HG02678 (cell line): ENCODE measurements at regions not wholly inside any gene's neighbourhood (a gene's known extent, or its start where the extent isn't known, plus 50 kb on each side); places are given as distances from the start of the nearest gene placed in this dataset.

Experiments
- ATAC-seq: cut with Tn5 transposase; IDR thresholded peaks from one replicate; pipeline ENCODE4 v1.9.1; 2021; ENCODE audit warnings: mild to moderate bottlenecking, moderate library complexity; ENCODE audit not compliant: unreplicated experiment

DNA sequence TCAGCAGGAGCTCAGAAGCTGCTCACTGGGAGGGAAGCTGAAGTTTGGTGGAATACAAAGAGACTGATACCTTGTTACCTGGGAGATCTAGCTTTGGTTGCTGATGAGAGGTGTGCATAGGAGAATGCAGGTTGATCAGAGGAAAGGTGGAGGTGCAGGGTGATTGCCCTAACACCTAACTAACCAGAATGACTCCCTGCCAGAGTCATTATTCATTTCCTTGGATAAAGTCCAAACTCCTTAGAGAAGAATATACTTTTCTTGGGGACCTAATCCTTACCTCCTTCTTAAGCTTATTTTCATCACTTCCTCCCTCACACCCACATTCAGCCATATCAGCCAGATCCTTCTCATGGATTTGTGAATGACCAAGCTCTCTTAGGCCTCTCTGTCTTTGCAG is 814.2 kb upstream of the TENM4 start:
- no peak for ATAC-seq

DNA sequence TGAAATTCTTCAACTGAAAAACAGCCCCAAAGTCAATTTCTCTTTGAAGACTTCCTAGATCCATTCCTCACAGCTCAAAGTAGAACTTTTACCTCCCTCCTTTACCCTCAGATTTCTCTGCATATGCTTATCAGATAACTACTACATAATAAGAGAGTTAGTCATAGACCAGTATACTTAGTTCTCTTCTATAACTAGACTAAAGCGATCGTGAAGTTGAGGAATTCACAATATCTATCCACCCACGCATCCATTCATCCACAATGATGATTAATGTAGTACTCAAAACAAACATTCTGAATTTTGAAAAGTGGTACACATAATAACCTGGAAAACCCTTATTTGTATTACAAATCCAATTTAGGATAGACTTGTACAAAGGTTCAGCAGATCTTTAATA is 800.9 kb upstream of the TENM4 start:
- no peak for ATAC-seq

DNA sequence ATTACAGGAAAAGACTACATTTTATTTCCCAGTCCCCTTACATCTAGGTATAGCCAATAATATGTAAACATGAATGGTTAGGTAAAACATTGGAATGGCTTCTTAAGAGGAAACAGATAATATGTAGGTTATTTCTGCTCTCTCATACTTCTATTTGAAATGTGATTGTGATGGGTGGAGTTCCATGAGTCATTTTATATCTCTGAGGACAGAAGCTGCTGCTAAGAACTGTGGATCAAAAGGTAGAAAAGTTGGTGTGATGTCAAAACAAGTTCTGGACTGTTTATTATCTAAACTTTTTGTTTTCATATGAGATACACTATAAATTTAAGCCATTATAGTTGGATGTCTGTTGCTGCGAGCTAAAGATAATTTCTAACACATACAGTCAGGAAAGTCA is 799.4 kb upstream of the TENM4 start:
- no peak for ATAC-seq

DNA sequence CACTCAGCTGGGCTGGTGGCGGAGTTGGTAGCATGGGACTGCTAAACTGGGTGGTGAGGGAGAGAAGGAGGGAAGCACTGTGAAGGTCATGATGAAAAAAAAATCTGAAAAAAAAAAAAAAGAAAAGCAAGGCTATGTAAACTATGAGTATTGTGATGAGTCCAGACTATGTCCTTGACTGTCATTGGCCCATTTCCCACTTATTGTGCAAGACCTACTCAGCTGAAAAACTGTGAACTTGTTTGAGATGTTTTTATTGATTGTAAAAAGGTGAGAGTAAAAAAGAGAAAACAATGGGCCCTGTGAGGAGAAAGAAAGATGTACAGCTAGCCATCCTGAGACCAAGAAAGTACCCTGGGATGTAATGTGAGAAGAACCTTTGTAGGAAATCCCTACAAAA is 798.4 kb upstream of the TENM4 start:
- ATAC-seq = no peak

- no peak for ATAC-seq
These were observed 787.1 kb upstream of the TENM4 start for GRCh38 chr11:80227915-80228314.

DNA sequence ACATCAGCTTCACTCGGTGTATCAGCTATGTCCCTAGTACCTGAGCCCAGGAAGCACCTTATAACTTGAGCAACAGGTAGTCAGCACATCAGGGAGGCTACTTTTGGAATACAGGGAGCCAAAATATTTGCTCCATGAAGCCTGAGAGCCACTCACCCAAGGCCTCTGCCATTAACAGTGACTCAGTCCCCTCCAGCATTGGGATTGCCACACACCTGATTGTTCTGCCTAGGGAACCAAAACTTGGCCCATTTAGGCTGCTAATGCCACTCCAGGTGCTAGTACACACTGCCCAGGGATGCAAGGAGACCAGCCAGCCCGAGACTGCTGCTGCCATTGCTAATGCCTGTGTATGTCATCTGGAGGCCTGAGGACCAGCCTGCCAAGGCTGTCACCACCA is 773.6 kb upstream of the TENM4 start:
- no peak for ATAC-seq

GRCh38 chr11:80211673-80212072 is 770.8 kb upstream of the TENM4 start:
- ATAC-seq = no peak

GRCh38 chr11:80204021-80204420 is 763.2 kb upstream of the TENM4 start:
- ATAC-seq = no peak

DNA sequence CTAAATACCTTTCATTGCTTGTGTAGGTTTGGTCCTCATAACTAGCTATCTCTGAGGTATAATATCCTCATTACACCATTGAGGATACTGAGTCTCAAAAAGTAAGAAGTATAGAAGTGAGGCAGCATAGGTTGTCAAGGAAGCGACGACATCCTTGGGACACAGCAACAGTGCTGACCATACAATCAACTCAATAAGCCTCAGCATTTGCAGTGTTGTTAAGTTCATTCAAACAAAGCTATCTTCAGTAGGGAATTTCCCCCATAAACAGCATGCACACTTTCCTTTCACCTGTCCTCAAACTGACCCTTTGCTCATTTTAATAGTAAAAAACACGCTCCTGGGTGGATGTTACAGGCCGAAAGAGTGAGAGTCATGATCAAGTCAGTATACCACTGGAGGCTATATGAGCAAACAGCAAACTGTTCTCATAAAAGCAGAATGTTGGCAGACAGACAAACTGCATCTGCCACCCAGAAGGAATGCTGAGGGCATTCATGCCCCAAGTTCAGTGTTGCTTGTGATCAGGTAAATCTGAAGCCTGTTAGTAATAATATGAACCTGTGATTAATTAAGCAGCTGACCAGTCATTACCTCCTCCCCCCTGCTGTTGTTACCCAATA is 756.2 kb upstream of the TENM4 start:
- ATAC-seq = no peak

GRCh38 chr11:80196041-80196440 is 755.2 kb upstream of the TENM4 start:
- ATAC-seq = no peak

- ATAC-seq = no peak
These were observed 753.8 kb upstream of the TENM4 start for GRCh38 chr11:80194625-80195024.

GRCh38 chr11:80194016-80194415 is 753.2 kb upstream of the TENM4 start:
- ATAC-seq = no peak

DNA sequence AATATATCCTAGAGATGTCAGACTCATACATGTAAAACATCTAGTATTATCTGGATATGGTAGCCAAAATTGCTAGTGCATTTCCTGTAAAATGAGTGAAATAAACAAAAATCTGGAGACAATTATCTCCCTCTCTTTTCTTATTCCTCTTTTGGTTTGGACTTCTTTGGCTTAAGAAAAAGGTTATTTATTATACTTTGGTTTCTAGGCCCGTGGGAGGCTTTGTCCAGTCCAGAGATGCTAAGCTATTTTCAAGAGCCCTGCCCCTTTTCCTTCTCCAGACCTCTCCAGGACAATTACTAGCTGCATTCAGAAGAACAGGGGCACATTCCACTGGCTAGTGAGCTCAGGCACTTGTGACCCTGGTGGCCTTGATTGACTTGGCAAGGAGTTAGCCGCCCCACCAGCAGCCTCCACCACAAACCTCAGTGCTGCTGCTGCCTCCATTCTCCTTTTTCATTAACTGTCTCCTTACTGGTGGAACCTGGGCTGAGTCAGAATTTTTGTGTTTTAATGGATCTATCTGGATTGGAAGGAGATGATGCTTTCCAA is 747.3 kb upstream of the TENM4 start:
- ATAC-seq = no peak

- ATAC-seq = no peak
These were observed 745.9 kb upstream of the TENM4 start for GRCh38 chr11:80186692-80187091.

DNA sequence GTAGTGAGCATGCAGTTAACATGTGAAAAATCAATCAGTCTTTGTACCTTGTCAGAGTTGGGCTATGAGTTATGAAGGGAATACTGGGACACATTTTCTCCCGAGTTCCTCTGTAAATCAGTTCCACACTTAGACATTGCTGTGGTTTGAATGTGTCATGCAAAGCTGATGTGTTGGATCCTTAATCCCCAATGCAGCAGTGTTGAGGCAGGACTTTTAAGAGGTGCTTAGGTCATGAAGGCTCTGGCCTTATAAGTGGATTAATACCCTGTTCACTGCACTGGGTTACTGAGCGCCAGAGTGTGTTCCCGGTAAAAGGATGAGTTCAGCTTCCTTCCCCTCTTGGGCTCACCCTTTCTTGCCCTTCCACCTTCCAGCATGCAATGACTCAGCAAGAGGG is 742.1 kb upstream of the TENM4 start:
- no peak for ATAC-seq

DNA sequence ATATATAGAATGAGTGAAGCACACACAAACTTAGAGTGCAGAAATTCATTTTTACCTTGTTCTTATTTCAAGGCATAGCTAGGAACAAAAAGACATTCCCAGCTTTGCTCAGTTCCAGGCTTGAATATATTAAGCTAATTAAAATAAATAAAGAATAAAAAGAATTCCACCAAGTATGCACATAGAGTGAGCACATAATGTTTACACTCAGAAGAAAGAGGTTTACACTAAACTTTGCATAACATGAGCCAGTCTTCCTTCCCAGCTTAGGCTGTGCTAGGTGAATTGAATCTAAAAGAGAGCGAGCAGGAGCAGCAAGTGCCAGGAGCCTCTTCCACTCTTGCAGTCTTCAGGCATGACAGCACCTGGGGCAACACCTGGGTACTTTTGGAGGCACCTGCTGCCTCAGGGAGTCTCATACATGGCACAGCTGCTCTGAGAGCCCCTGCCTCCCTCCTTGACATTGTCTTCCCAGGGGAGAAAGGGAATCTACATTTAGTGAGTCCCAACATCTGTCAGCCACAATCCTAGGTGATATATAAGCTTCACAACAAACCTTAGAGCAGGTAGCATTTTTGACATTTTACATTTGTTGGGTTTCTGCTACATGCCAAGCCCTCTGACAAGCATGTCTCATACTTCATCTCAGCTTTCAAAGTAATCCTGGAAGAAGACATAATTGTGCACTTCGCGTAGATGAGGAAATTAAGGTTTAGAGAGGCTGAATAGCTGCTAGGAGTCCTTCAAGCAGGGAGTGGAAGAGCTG is 732.7 kb upstream of the TENM4 start:
- no peak for ATAC-seq

DNA sequence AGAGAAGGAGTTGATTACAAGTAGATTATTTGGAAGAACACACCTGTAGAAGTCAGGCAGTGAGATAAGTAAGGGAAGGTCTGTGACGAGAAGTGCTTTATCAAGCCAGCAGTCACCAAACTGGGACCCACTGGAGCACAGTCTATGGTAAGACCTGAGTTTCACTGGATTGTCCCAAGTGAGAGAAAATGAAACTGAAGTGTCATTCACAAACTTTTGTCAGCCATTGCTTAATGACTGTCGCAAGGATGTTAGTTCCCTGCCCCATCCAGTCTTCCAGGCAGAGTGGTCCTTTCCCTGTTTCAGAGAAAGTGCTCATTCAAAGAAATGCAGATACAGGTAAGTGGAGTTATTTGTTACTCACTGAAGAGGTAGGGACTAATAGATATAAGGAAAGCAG is 728.0 kb upstream of the TENM4 start:
- ATAC-seq = no peak

GRCh38 chr11:80167766-80168165 is 726.9 kb upstream of the TENM4 start:
- ATAC-seq = no peak

- ATAC-seq = no peak
These were observed 724.9 kb upstream of the TENM4 start for GRCh38 chr11:80165744-80166143.

GRCh38 chr11:80163441-80163840 is 722.6 kb upstream of the TENM4 start:
- ATAC-seq = no peak

DNA sequence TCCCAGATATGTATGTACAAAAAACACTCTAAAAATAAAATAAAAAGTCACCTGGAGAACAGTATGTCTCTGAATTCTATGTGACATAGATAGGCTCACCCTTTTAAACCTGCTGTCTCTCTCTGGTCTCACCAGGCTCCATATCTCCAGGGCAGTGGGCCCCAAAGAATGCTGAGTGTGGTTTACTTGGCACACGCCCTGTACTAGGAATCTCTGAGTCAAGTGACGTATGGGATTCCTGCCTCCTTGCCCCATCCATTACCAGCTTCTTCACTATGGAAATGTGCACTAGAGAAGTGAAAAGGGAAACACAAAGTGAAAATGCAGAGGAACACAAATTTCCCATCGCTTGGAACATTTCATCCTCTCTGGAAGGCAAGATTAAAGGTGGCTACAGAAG is 722.2 kb upstream of the TENM4 start:
- ATAC-seq = no peak

DNA sequence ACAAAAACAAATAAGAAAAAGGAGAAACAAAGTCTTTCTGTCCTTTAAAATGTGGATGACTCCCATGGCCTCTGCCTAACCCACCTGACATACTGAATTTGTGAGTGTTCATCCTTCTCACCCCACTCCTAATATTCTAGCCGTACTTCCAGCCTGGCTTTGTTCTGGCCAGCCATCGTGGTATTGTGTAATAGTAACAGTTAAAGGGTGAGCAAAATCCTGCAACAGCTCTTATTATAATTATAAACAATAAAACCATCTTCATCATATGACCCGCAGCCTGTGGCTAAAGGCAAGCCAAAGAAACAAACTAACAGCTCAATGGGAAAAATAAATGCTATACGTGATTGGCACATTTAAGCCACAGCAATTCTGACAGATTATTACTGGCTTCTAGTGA is 721.6 kb upstream of the TENM4 start:
- ATAC-seq = no peak

GRCh38 chr11:80157447-80157846 is 716.6 kb upstream of the TENM4 start:
- no peak for ATAC-seq
